ENCODE measurements at regions not wholly inside any gene's neighbourhood (a gene's known extent, or its start where the extent isn't known, plus 50 kb on each side); places are given as distances from the start of the nearest gene placed in this dataset.

DNA sequence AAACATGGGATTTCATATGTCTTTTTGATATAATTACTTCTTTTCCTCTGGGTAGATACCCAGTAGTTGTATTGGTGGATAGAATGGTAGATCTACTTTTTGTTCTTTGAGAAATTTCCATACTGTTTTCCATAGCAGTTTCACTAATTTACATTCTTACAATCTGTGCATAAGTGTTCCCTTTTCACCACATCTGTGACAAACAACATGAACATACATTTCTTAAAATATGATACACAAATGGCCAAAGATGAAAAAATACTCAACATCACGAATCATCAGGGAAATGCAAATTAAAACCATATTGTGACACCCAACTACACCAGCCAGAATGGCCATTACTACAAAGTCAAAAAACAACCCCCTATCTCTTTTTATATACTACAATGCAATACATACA is 1778.5 kb upstream of the ACO1 start:
- TF ChIP-seq, protein P1, sequence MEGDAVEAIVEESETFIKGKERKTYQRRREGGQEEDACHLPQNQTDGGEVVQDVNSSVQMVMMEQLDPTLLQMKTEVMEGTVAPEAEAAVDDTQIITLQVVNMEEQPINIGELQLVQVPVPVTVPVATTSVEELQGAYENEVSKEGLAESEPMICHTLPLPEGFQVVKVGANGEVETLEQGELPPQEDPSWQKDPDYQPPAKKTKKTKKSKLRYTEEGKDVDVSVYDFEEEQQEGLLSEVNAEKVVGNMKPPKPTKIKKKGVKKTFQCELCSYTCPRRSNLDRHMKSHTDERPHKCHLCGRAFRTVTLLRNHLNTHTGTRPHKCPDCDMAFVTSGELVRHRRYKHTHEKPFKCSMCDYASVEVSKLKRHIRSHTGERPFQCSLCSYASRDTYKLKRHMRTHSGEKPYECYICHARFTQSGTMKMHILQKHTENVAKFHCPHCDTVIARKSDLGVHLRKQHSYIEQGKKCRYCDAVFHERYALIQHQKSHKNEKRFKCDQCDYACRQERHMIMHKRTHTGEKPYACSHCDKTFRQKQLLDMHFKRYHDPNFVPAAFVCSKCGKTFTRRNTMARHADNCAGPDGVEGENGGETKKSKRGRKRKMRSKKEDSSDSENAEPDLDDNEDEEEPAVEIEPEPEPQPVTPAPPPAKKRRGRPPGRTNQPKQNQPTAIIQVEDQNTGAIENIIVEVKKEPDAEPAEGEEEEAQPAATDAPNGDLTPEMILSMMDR (IDR thresholded peaks at IDR 0.05), result no peak
- TF ChIP-seq POLR2A (IDR thresholded peaks at IDR 0.05) (no peak), POLR2AphosphoS5 (IDR thresholded peaks at IDR 0.05) (no peak)

Data from prostate gland (tissue), 2 donors.